Karpas-422 (cell line): ENCODE measurements at regions not wholly inside any gene's neighbourhood (a gene's known extent, or its start where the extent isn't known, plus 50 kb on each side); places are given as distances from the start of the nearest gene placed in this dataset.
A peak's percentile ranks its signal among the peaks of the same experiment; 100 is the strongest.

Experiments
- DNase-seq: peaks from one replicate; pipeline ENCODE4 v3.0.0-alpha.2; 2015
- H2AFZ ChIP-seq: fragments of 200-600 bp; sonication (generic); 2 replicates; pipeline ENCODE4 v1.6.1; 2014; ENCODE audit warnings: antibody characterized with exemption, low read length, mixed read lengths
- H3K27ac ChIP-seq: fragments of 200-600 bp; sonication (generic); 2 replicates; pipeline ENCODE4 v1.5.1; 2014; ENCODE audit warnings: mild to moderate bottlenecking, low read length, moderate library complexity
- H3K27me3 ChIP-seq: fragments of 200-600 bp; sonication (generic); 2 replicates; pipeline ENCODE4 v1.6.1; 2014; ENCODE audit warnings: low read length, mixed read lengths
- H3K36me3 ChIP-seq: fragments of 200-600 bp; sonication (generic); 2 replicates; pipeline ENCODE4 v1.6.1; 2014; ENCODE audit warnings: low read length, mixed read lengths; ENCODE audit not compliant: insufficient read depth
- H3K4me1 ChIP-seq: fragments of 200-600 bp; sonication (generic); 2 replicates; pipeline ENCODE4 v1.6.1; 2014; ENCODE audit warnings: mild to moderate bottlenecking, low read length, mixed read lengths
- H3K4me2 ChIP-seq: fragments of 200-600 bp; sonication (generic); 2 replicates; pipeline ENCODE4 v1.6.1; 2014; ENCODE audit warnings: low read length, low read depth, mild to moderate bottlenecking; ENCODE audit not compliant: poor library complexity, severe bottlenecking
- H3K4me3 ChIP-seq: fragments of 200-600 bp; sonication (generic); 2 replicates; pipeline ENCODE4 v1.5.1; 2014; ENCODE audit warnings: mild to moderate bottlenecking, antibody characterized with exemption, low read length, mixed read lengths
- H3K79me2 ChIP-seq: fragments of 200-600 bp; sonication (generic); 2 replicates; pipeline ENCODE4 v1.6.1; 2014; ENCODE audit warnings: mild to moderate bottlenecking, low read length, mixed read lengths
- H3K9ac ChIP-seq: fragments of 200-600 bp; sonication (generic); 2 replicates; pipeline ENCODE4 v1.6.0; 2014; ENCODE audit warnings: low read length
- H3K9me2 ChIP-seq: fragments of 200-600 bp; sonication (generic), shearing (Covaris generic); replicated peaks from 2 replicates; pipeline ENCODE4 v1.6.0; 2014; ENCODE audit warnings: mild to moderate bottlenecking, low read length, moderate library complexity; ENCODE audit not compliant: insufficient read depth
- H3K9me3 ChIP-seq: fragments of 300-700, 200-600 bp; sonication (generic); 2 replicates; pipeline ENCODE4 v1.6.1; 2014; ENCODE audit warnings: low read length, mixed read lengths
- H4K20me1 ChIP-seq: fragments of 200-600 bp; sonication (generic); 2 replicates; pipeline ENCODE4 v1.6.1; 2014; ENCODE audit warnings: mild to moderate bottlenecking, antibody characterized with exemption, low read length, low read depth; ENCODE audit not compliant: insufficient read depth

DNA sequence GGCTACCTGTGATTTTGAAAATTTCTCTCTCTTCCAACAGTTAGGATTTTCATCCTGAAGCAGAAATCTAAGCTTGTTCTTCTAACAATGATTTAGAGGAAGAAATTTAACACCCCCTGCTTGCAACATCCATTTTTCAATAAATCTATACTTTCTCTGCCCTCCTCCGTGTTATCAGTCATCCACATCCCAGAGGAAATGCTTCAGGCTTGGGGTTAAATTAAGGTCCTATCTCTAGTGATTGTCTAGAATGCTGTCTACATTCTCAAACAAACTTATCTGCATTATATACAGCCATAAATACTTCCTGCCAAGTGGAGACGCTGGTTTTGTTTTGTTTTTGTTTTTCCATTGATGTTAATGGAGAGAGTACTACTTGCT is 371.0 kb downstream of the CSNK1G3 start:
- no peaks in the 10 kb centered on the region for H3K9me2 ChIP-seq
- H2AFZ ChIP-seq, result 0 out of 2 replicates have a peak overlapping the region, but pooled peaks have one; percentile 30
- H4K20me1 ChIP-seq, result no peaks in the 10 kb centered on the region
- H3K4me2 ChIP-seq, result peak overlapping the region; percentile 53
- no peak overlapping the region for H3K27ac ChIP-seq
- no peaks in the 10 kb centered on the region for H3K36me3 ChIP-seq
- DNase-seq, result no peak
- no peak overlapping the region for H3K4me3 ChIP-seq
- no peaks in the 10 kb centered on the region for H3K79me2 ChIP-seq
- 0 out of 2 replicates have a peak overlapping the region, but pooled peaks have one; percentile 24 for H3K9ac ChIP-seq
- H3K9me3 ChIP-seq, result no peaks in the 10 kb centered on the region
- H3K27me3 ChIP-seq, result no peaks in the 10 kb centered on the region
- H3K4me1 ChIP-seq, result 0 out of 2 replicates have a peak, but pooled peaks cover 10% of the 10 kb centered on the region

- H3K27ac ChIP-seq, result no peak overlapping the region
- no peaks in the 10 kb centered on the region for H3K36me3 ChIP-seq
- H2AFZ ChIP-seq, result 0 out of 2 replicates have a peak overlapping the region, but pooled peaks have one; percentile 30
- H3K27me3 ChIP-seq, result no peaks in the 10 kb centered on the region
- H3K9me2 ChIP-seq, result no peaks in the 10 kb centered on the region
- H3K9me3 ChIP-seq, result no peaks in the 10 kb centered on the region
- no peak for DNase-seq
- peak overlapping the region; percentile 53 for H3K4me2 ChIP-seq
- 0 out of 2 replicates have a peak overlapping the region, but pooled peaks have one; percentile 24 for H3K9ac ChIP-seq
- H3K4me3 ChIP-seq, result no peak overlapping the region
- 0 out of 2 replicates have a peak, but pooled peaks cover 10% of the 10 kb centered on the region for H3K4me1 ChIP-seq
- H4K20me1 ChIP-seq, result no peaks in the 10 kb centered on the region
- no peaks in the 10 kb centered on the region for H3K79me2 ChIP-seq
Measured at GRCh38 chr5:123882319-123882964, 370.5 kb downstream of the CSNK1G3 start.

GRCh38 chr5:123881759-123882244 is 369.8 kb downstream of the CSNK1G3 start:
- H2AFZ ChIP-seq, result 0 out of 2 replicates have a peak overlapping the region, but pooled peaks have one; percentile 41
- 0 out of 2 replicates have a peak, but pooled peaks cover 10% of the 10 kb centered on the region for H3K4me1 ChIP-seq
- no peak overlapping the region for H3K4me2 ChIP-seq
- H3K79me2 ChIP-seq, result no peaks in the 10 kb centered on the region
- H3K4me3 ChIP-seq, result no peak overlapping the region
- H3K9me2 ChIP-seq, result no peaks in the 10 kb centered on the region
- H3K27ac ChIP-seq, result no peak overlapping the region
- H3K9me3 ChIP-seq, result no peaks in the 10 kb centered on the region
- H3K27me3 ChIP-seq, result no peaks in the 10 kb centered on the region
- H3K9ac ChIP-seq, result no peak overlapping the region
- H4K20me1 ChIP-seq, result no peaks in the 10 kb centered on the region
- no peak for DNase-seq
- no peaks in the 10 kb centered on the region for H3K36me3 ChIP-seq

DNA sequence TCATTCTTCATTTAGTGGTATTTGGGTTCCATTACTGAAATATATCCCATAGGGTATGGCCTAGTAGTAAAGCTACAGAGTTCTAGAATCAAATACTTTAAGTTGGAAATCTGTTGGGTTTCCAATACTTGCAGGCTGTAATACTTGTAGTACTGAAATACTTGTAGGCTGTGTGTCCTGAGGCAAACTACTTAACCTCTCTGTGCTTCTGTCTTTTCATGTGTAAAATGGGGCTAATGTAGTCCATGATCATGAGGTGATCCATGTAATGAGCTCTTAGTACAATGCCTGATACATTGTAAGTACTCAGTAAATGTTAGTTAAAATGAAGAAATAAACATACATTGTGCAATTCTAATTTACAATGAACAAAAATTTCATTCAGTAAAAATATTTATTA is 368.9 kb downstream of the CSNK1G3 start:
- H3K9me3 ChIP-seq, result no peaks in the 10 kb centered on the region
- H2AFZ ChIP-seq, result no peak overlapping the region
- H3K79me2 ChIP-seq, result no peaks in the 10 kb centered on the region
- no peaks in the 10 kb centered on the region for H3K27me3 ChIP-seq
- H3K9me2 ChIP-seq, result no peaks in the 10 kb centered on the region
- H3K4me3 ChIP-seq, result no peak overlapping the region
- no peaks in the 10 kb centered on the region for H3K36me3 ChIP-seq
- no peak overlapping the region for H3K27ac ChIP-seq
- no peak overlapping the region for H3K9ac ChIP-seq
- H3K4me1 ChIP-seq, result 0 out of 2 replicates have a peak, but pooled peaks cover 10% of the 10 kb centered on the region
- DNase-seq, result no peak
- H4K20me1 ChIP-seq, result no peaks in the 10 kb centered on the region
- no peak overlapping the region for H3K4me2 ChIP-seq

DNA sequence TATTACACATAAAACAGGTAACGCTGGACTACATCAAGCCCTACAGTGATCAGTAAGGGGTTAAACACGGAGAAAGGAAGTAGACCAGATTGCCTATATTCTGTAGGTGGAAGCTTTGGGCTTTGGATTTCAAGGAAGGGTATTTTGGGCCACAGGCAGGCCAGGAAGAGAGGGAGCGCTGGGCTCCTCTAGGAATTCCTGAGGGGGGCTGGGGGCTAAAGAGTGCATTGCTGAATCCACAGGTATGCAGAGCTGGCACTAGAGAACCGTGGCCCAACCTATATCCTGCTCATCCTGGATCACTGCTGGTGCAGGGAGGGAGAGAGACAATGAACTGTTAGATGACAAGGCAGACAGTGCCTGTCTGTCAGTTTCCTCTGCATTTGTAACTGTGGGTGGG is 367.1 kb downstream of the CSNK1G3 start:
- H3K27me3 ChIP-seq, result no peaks in the 10 kb centered on the region
- no peak overlapping the region for H3K4me3 ChIP-seq
- peaks cover 17% of the 10 kb centered on the region; the same call in 1 of the 2 replicates for H3K4me1 ChIP-seq
- no peak overlapping the region for H3K27ac ChIP-seq
- H3K4me2 ChIP-seq, result no peak overlapping the region
- no peak for DNase-seq
- H3K9ac ChIP-seq, result no peak overlapping the region
- no peaks in the 10 kb centered on the region for H3K9me3 ChIP-seq
- H4K20me1 ChIP-seq, result no peaks in the 10 kb centered on the region
- no peaks in the 10 kb centered on the region for H3K9me2 ChIP-seq
- no peak overlapping the region for H2AFZ ChIP-seq
- H3K36me3 ChIP-seq, result no peaks in the 10 kb centered on the region
- no peaks in the 10 kb centered on the region for H3K79me2 ChIP-seq

DNA sequence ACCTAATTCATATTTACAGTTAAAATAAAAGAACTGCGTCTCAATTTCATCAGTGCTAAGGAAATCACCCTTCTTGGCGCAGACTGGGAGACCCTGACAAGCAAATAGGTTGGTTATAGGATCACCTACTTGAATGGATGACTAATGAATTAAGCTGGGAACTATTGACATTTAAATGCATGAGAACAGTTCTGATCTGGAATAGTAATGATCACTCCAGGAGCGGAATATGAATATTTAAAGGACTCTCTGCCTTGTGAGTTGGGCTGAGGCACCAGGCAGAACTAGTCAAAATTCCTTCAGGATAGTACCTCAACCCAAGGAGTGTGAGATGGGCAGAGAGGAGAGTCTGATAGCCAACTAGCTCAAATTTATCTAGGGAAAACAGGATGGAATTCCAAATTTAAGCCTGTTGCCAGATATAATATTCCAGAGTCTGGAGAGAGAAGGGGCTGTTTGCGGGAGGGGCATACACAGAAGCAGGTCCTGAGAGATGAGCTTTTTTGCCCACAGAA is 364.4 kb downstream of the CSNK1G3 start:
- no peaks in the 10 kb centered on the region for H3K9me3 ChIP-seq
- no peaks in the 10 kb centered on the region for H3K9me2 ChIP-seq
- no peak overlapping the region for H3K4me3 ChIP-seq
- no peak overlapping the region for H2AFZ ChIP-seq
- no peak for DNase-seq
- peaks cover 7% of the 10 kb centered on the region; the same call in 1 of the 2 replicates for H3K4me1 ChIP-seq
- H3K36me3 ChIP-seq, result no peaks in the 10 kb centered on the region
- H4K20me1 ChIP-seq, result no peaks in the 10 kb centered on the region
- H3K4me2 ChIP-seq, result no peak overlapping the region
- no peaks in the 10 kb centered on the region for H3K79me2 ChIP-seq
- no peak overlapping the region for H3K27ac ChIP-seq
- no peak overlapping the region for H3K9ac ChIP-seq
- H3K27me3 ChIP-seq, result no peaks in the 10 kb centered on the region

- no peaks in the 10 kb centered on the region for H3K9me3 ChIP-seq
- no peaks in the 10 kb centered on the region for H3K27me3 ChIP-seq
- no peaks in the 10 kb centered on the region for H3K9me2 ChIP-seq
- no peaks in the 10 kb centered on the region for H3K79me2 ChIP-seq
- no peak overlapping the region for H3K9ac ChIP-seq
- H3K36me3 ChIP-seq, result no peaks in the 10 kb centered on the region
- no peaks in the 10 kb centered on the region for H4K20me1 ChIP-seq
- no peak overlapping the region for H3K27ac ChIP-seq
- H2AFZ ChIP-seq, result no peak overlapping the region
- H3K4me2 ChIP-seq, result no peak overlapping the region
- peaks cover 7% of the 10 kb centered on the region; the same call in 1 of the 2 replicates for H3K4me1 ChIP-seq
- no peak for DNase-seq
- H3K4me3 ChIP-seq, result no peak overlapping the region
Measured at GRCh38 chr5:123875561-123876275, 363.7 kb downstream of the CSNK1G3 start.

DNA sequence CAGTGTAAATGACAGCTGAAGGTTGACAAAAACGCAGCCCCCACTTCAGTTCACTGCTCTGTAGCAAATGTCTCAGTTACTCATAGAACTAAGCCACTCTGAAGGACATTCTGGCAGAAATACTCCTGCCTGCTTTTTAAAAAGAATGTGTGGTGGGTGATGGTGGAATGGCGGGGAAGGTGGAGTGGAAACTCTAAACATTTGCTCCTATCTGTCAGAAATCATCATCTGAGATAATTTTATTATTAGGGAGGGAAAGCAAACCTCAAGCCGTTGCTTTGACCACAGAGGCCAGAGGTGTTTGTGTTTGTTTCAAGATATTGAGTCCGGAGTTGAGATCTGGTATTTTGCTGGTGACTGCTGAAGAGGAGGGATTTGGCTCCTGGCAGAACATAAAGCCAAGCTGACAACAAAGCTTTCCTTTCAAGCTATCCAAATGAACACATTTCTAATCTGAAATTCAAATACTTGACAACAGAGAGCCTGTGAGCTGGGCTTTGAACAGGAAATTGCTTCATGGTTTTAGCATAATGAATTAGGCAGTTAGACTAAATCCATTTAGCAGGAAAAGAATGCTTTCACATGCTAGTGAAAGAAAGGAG is 362.7 kb downstream of the CSNK1G3 start:
- H3K36me3 ChIP-seq, result no peaks in the 10 kb centered on the region
- H3K4me1 ChIP-seq, result peaks cover 7% of the 10 kb centered on the region; the same call in 1 of the 2 replicates
- no peak overlapping the region for H2AFZ ChIP-seq
- H3K4me2 ChIP-seq, result no peak overlapping the region
- no peaks in the 10 kb centered on the region for H4K20me1 ChIP-seq
- H3K9me3 ChIP-seq, result no peaks in the 10 kb centered on the region
- no peak overlapping the region for H3K9ac ChIP-seq
- H3K4me3 ChIP-seq, result no peak overlapping the region
- no peak overlapping the region for H3K27ac ChIP-seq
- H3K9me2 ChIP-seq, result no peaks in the 10 kb centered on the region
- H3K79me2 ChIP-seq, result no peaks in the 10 kb centered on the region
- no peak for DNase-seq
- no peaks in the 10 kb centered on the region for H3K27me3 ChIP-seq
